Keratinocyte (primary cell): ENCODE measurements at regions not wholly inside any gene's neighbourhood (a gene's known extent, or its start where the extent isn't known, plus 50 kb on each side); places are given as distances from the start of the nearest gene placed in this dataset.

Source experiments
- DNase-seq: peaks from one replicate; pipeline ENCODE4 v3.0.0-alpha.2; 2011; ENCODE audit warnings: low read depth, missing footprints, low spot score
- FAIRE-seq: peaks from 2 replicates; lab custom pipeline; 2011; peaks lifted over from hg19 to GRCh38; lab: Jason Lieb, UNC
- H2AFZ ChIP-seq: 2 replicates; pipeline ENCODE4 v1.6.0; 2012; ENCODE audit warnings: low read length, control low read depth, inconsistent platforms; ENCODE audit not compliant: control insufficient read depth
- H3K27ac ChIP-seq: 2 replicates; pipeline ENCODE4 v1.5.1; 2011; ENCODE audit warnings: low read length; ENCODE audit not compliant: control insufficient read depth, insufficient read depth
- H3K27me3 ChIP-seq: 3 replicates; pipeline ENCODE4 v1.6.0; 2011; ENCODE audit warnings: low read length; ENCODE audit not compliant: control insufficient read depth, insufficient read depth; ENCODE audit errors: extremely low read depth
- H3K36me3 ChIP-seq, 2 experiments: 2 replicates in 1 of 2; 3 replicates in 1 of 2; pipeline ENCODE4 v1.5.1; 2011; ENCODE audit warnings: low read length in 2 of 2, mild to moderate bottlenecking in 1 of 2; ENCODE audit not compliant: control insufficient read depth in 2 of 2, insufficient read depth in 2 of 2; ENCODE audit errors: extremely low read depth in 1 of 2
- H3K4me1 ChIP-seq: 3 replicates; pipeline ENCODE4 v1.5.1; 2011; ENCODE audit warnings: low read length; ENCODE audit not compliant: control insufficient read depth, insufficient read depth; ENCODE audit errors: extremely low read depth
- H3K4me2 ChIP-seq: 3 replicates; pipeline ENCODE4 v1.6.0; 2011; ENCODE audit warnings: low read depth, low read length; ENCODE audit not compliant: control insufficient read depth, insufficient read depth; ENCODE audit errors: extremely low read depth
- H3K4me3 ChIP-seq, 3 experiments: fragments of 200-600 bp in 1 of 3; sonication (generic) in 1 of 3; 2 replicates in 2 of 3; 3 replicates in 1 of 3; pipeline ENCODE4 v1.5.1; 2011 to 2016; ENCODE audit warnings: low read length in 3 of 3, mild to moderate bottlenecking in 3 of 3, control low read depth in 2 of 3, inconsistent platforms in 1 of 3, low read depth in 1 of 3, mixed read lengths in 1 of 3, mixed run types in 1 of 3, moderate library complexity in 1 of 3; ENCODE audit not compliant: control insufficient read depth in 2 of 3, insufficient read depth in 2 of 3; ENCODE audit errors: extremely low read depth in 1 of 3
- H3K79me2 ChIP-seq: 2 replicates; pipeline ENCODE4 v1.6.0; 2012; ENCODE audit warnings: low read length; ENCODE audit not compliant: control insufficient read depth, insufficient read depth
- H3K9ac ChIP-seq: 3 replicates; pipeline ENCODE4 v1.6.0; 2011; ENCODE audit warnings: low read length; ENCODE audit not compliant: control insufficient read depth, insufficient read depth; ENCODE audit errors: extremely low read depth
- H3K9me1 ChIP-seq: 3 replicates; pipeline ENCODE4 v1.6.0; 2011; ENCODE audit warnings: low read length; ENCODE audit not compliant: control insufficient read depth, insufficient read depth; ENCODE audit errors: extremely low read depth
- H3K9me3 ChIP-seq: 2 replicates; pipeline ENCODE4 v1.5.1; 2012; ENCODE audit warnings: low read depth, low read length; ENCODE audit not compliant: control insufficient read depth
- H4K20me1 ChIP-seq: 3 replicates; pipeline ENCODE4 v1.6.0; 2011; ENCODE audit warnings: low read length; ENCODE audit not compliant: control insufficient read depth, insufficient read depth; ENCODE audit errors: extremely low read depth
- CTCF ChIP-seq, 3 experiments: IDR thresholded peaks in 1 of 3; conservative IDR thresholded peaks in 1 of 3; optimal IDR thresholded peaks in 1 of 3; 2 replicates in 2 of 3; 3 replicates in 1 of 3; pipeline versions ENCODE3 to v1.5.1; 2011; ENCODE audit warnings: low read length in 3 of 3, mild to moderate bottlenecking in 3 of 3, moderate library complexity in 2 of 3, control low read depth in 1 of 3, inconsistent platforms in 1 of 3; ENCODE audit not compliant: insufficient read depth in 2 of 3; ENCODE audit errors: extremely low read depth in 1 of 3
- EZH2 ChIP-seq: IDR thresholded peaks from one replicate; pipeline ENCODE4 v1.6.1; 2012; ENCODE audit warnings: inconsistent platforms, mild to moderate bottlenecking, low read length, moderate library complexity
- dilution Hi-C: fragments of 300-500 bp; cut with MboI; formaldehyde crosslinking; loops from one replicate; pipeline ENCODE4 v1.7.0; 2020; ENCODE audit warnings: low sequenced_read_pairs; ENCODE audit not compliant: extremely low pct_ligation_motif_present

GRCh38 chr20:39913274-39913673, 775.8 kb downstream of the MAFB start:
- H3K27ac ChIP-seq = no peak overlapping the region

GRCh38 chr20:39911497-39911896, 777.5 kb downstream of the MAFB start:
- DNase-seq (no peak), FAIRE-seq (no peak)
- TF ChIP-seq EZH2 (no peak), CTCF (optimal IDR thresholded peaks at IDR 0.05 in 1 of 3, IDR thresholded peaks at IDR 0.05 in 1 of 3, conservative IDR thresholded peaks at IDR 0.05 in 1 of 3; ENCODE audit: extremely low read depth in 1 of 3, insufficient read depth in 2 of 3, low read length in 3 of 3) (no peak)
- Histone ChIP-seq H3K9me3 (no peaks in the 10 kb centered on the region), H4K20me1 (no peaks in the 10 kb centered on the region), H3K4me3 (no peak overlapping the region), H2AFZ (no peak overlapping the region), H3K36me3 (no peaks in the 10 kb centered on the region), H3K27ac (no peak overlapping the region), H3K9ac (no peak overlapping the region), H3K4me1 (no peaks in the 10 kb centered on the region), H3K4me2 (no peak overlapping the region), H3K9me1 (no peaks in the 10 kb centered on the region), H3K79me2 (no peaks in the 10 kb centered on the region), H3K27me3 (no peaks in the 10 kb centered on the region)
- dilution Hi-C loops = no loop called here

More at GRCh38 chr20:39913274-39913673, 775.8 kb downstream of the MAFB start:
- no peak overlapping the region for H3K9ac ChIP-seq
- dilution Hi-C loops = no loop called here
- no peaks in the 10 kb centered on the region for H3K9me3 ChIP-seq
- no peaks in the 10 kb centered on the region for H3K4me1 ChIP-seq
- H3K4me2 ChIP-seq = no peak overlapping the region
- no peaks in the 10 kb centered on the region for H4K20me1 ChIP-seq
- no peak for TF ChIP-seq EZH2
- no peak for TF ChIP-seq CTCF (optimal IDR thresholded peaks at IDR 0.05 in 1 of 3, IDR thresholded peaks at IDR 0.05 in 1 of 3, conservative IDR thresholded peaks at IDR 0.05 in 1 of 3; ENCODE audit: extremely low read depth in 1 of 3, insufficient read depth in 2 of 3, low read length in 3 of 3)
- no peaks in the 10 kb centered on the region for H3K27me3 ChIP-seq
- FAIRE-seq (peak; percentile 76), DNase-seq (no peak)
- no peak overlapping the region for H2AFZ ChIP-seq
- H3K9me1 ChIP-seq = no peaks in the 10 kb centered on the region
- no peaks in the 10 kb centered on the region for H3K36me3 ChIP-seq
- H3K79me2 ChIP-seq = no peaks in the 10 kb centered on the region
- no peak overlapping the region for H3K4me3 ChIP-seq
